MM.1S (cell line): ENCODE measurements at regions not wholly inside any gene's neighbourhood (a gene's known extent, or its start where the extent isn't known, plus 50 kb on each side); places are given as distances from the start of the nearest gene placed in this dataset.

ENCODE experiments used
- DNase-seq: peaks from one replicate; pipeline ENCODE4 v3.0.0-alpha.2; 2015
- H2AFZ ChIP-seq: fragments of 300-600 bp; sonication (generic); 2 replicates; pipeline ENCODE4 v1.6.0; 2016; ENCODE audit warnings: antibody characterized with exemption, low read length
- H3F3A ChIP-seq: fragments of 300-600 bp; sonication (generic); 2 replicates; pipeline ENCODE4 v1.6.1; 2016; ENCODE audit warnings: mild to moderate bottlenecking, antibody characterized with exemption, low read length, moderate library complexity, mixed read lengths; ENCODE audit not compliant: insufficient read depth
- H3K27ac ChIP-seq: fragments of 300-600 bp; sonication (generic); 2 replicates; pipeline ENCODE4 v1.5.1; 2016; ENCODE audit warnings: mild to moderate bottlenecking, low read length
- H3K27me3 ChIP-seq: fragments of 300-600 bp; sonication (generic); replicated peaks from 2 replicates; pipeline ENCODE4 v1.6.0; 2016; ENCODE audit warnings: low read length; ENCODE audit not compliant: insufficient read depth
- H3K36me3 ChIP-seq: fragments of 300-600 bp; sonication (generic); replicated peaks from 2 replicates; pipeline ENCODE4 v1.6.1; 2016; ENCODE audit warnings: mild to moderate bottlenecking, low read length, mixed read lengths; ENCODE audit not compliant: insufficient read depth
- H3K4me1 ChIP-seq: fragments of 300-600 bp; sonication (generic); 2 replicates; pipeline ENCODE4 v1.6.1; 2016; ENCODE audit warnings: low read length, mixed read lengths
- H3K4me2 ChIP-seq: fragments of 300-600 bp; sonication (generic); 2 replicates; pipeline ENCODE4 v1.6.0; 2016; ENCODE audit warnings: low read depth, low read length
- H3K4me3 ChIP-seq: fragments of 300-600 bp; sonication (generic); 2 replicates; pipeline ENCODE4 v1.5.1; 2016; ENCODE audit warnings: low read length, mixed read lengths
- H3K79me2 ChIP-seq: fragments of 300-600 bp; sonication (generic); 2 replicates; pipeline ENCODE4 v1.6.1; 2016; ENCODE audit warnings: mixed run types, low read length, mixed read lengths
- H3K9ac ChIP-seq: fragments of 300-600 bp; sonication (generic); 2 replicates; pipeline ENCODE4 v1.6.1; 2016; ENCODE audit warnings: low read length, mixed read lengths
- H3K9me2 ChIP-seq: fragments of 300-600 bp; sonication (generic); replicated peaks from 2 replicates; pipeline ENCODE4 v1.6.1; 2016; ENCODE audit warnings: mild to moderate bottlenecking, low read length, mixed read lengths; ENCODE audit not compliant: insufficient read depth
- H3K9me3 ChIP-seq: fragments of 300-600 bp; sonication (generic); replicated peaks from 2 replicates; pipeline ENCODE4 v1.6.1; 2016; ENCODE audit warnings: mild to moderate bottlenecking, low read length, mixed read lengths; ENCODE audit not compliant: insufficient read depth
- H4K20me1 ChIP-seq: fragments of 300-600 bp; sonication (generic); 2 replicates; pipeline ENCODE4 v1.6.1; 2016; ENCODE audit warnings: mild to moderate bottlenecking, low read length, moderate library complexity, mixed read lengths; ENCODE audit not compliant: insufficient read depth
- CTCF ChIP-seq: fragments of 300-600 bp; sonication (generic); IDR thresholded peaks from 2 replicates; pipeline ENCODE4 v1.5.1; 2016; ENCODE audit warnings: antibody characterized with exemption, low read length, mixed read lengths
- EZH2 ChIP-seq: fragments of 300-600 bp; sonication (generic); optimal IDR thresholded peaks from 2 replicates; pipeline ENCODE3; 2017; ENCODE audit warnings: low read depth, mild to moderate bottlenecking, antibody characterized with exemption, low read length, mixed read lengths
- EZH2phosphoT487 ChIP-seq: fragments of 300-600 bp; sonication (generic); IDR thresholded peaks from 2 replicates; pipeline ENCODE4 v1.6.1; 2018; ENCODE audit warnings: antibody characterized with exemption, low read length

GRCh38 chr1:157404614-157405013, 147.7 kb downstream of the FCRL5 start:
- Histone ChIP-seq H3K9me2 (no peaks in the 10 kb centered on the region), H2AFZ (no peak overlapping the region), H3K9ac (no peak overlapping the region), H3K27ac (no peak overlapping the region), H3K4me1 (peaks cover 30% of the 10 kb centered on the region), H3K4me2 (no peak overlapping the region), H3K79me2 (no peaks in the 10 kb centered on the region), H3K36me3 (no peaks in the 10 kb centered on the region), H3K27me3 (no peaks in the 10 kb centered on the region), H3K9me3 (no peaks in the 10 kb centered on the region), H3K4me3 (no peak overlapping the region), H4K20me1 (no peaks in the 10 kb centered on the region), H3F3A (peaks cover 7% of the 10 kb centered on the region)
- no peak for TF ChIP-seq EZH2
- no peak for TF ChIP-seq CTCF
- no peak for TF ChIP-seq EZH2phosphoT487
- no peak for DNase-seq

GRCh38 chr1:157404063-157404501, 148.2 kb downstream of the FCRL5 start:
- H3K27ac ChIP-seq: peak overlapping the region; percentile 46; the same call in 1 of the 2 replicates
- peaks cover 35% of the 10 kb centered on the region for H3K4me1 ChIP-seq
- H3K4me2 ChIP-seq: peak overlapping the region; percentile 24; the same call in 1 of the 2 replicates
- 0 out of 2 replicates have a peak overlapping the region, but pooled peaks have one; percentile 1 for H3K9ac ChIP-seq
- H3K79me2 ChIP-seq: no peaks in the 10 kb centered on the region
- H3K9me2 ChIP-seq: no peaks in the 10 kb centered on the region
- H3K27me3 ChIP-seq: no peaks in the 10 kb centered on the region
- peaks cover 7% of the 10 kb centered on the region for H3F3A ChIP-seq
- TF ChIP-seq EZH2phosphoT487: no peak
- TF ChIP-seq CTCF: no peak
- TF ChIP-seq EZH2: no peak
- no peak for DNase-seq
- H3K9me3 ChIP-seq: no peaks in the 10 kb centered on the region
- H4K20me1 ChIP-seq: no peaks in the 10 kb centered on the region
- no peaks in the 10 kb centered on the region for H3K36me3 ChIP-seq
- no peak overlapping the region for H3K4me3 ChIP-seq
- H2AFZ ChIP-seq: peak overlapping the region; percentile 26; the same call in 1 of the 2 replicates

DNA sequence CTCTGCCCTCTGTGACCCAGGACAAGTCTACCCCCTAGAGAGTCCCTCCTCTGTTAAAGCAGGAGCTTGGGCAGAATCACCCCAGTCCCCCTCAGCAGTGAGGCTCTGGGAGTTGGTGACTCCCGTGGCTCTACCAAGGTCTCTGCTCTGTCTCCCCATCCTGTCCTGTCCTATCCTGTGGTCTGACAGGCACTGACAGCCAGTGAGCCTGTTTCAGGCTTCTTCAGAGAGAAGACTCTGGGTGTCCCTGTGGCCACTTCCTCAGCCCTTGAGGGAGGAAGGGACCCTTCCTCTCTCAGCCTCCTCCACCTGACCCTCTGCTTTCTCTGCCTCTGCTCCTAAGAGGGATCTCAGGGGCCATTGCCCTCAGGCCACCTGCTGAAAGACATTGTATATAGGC, 148.7 kb downstream of the FCRL5 start:
- Histone ChIP-seq H3K9ac (0 out of 2 replicates have a peak overlapping the region, but pooled peaks have one; percentile 1), H3K9me2 (no peaks in the 10 kb centered on the region), H3F3A (peaks cover 7% of the 10 kb centered on the region), H3K79me2 (no peaks in the 10 kb centered on the region), H3K9me3 (no peaks in the 10 kb centered on the region), H3K27me3 (no peaks in the 10 kb centered on the region), H2AFZ (peak overlapping the region; percentile 26; the same call in 1 of the 2 replicates), H3K4me1 (peaks cover 35% of the 10 kb centered on the region), H4K20me1 (no peaks in the 10 kb centered on the region), H3K36me3 (no peaks in the 10 kb centered on the region), H3K4me2 (peak overlapping the region; percentile 24; the same call in 1 of the 2 replicates), H3K27ac (peak overlapping the region; percentile 46; the same call in 1 of the 2 replicates), H3K4me3 (no peak overlapping the region)
- TF ChIP-seq EZH2 (no peak), EZH2phosphoT487 (no peak), CTCF (no peak)
- no peak for DNase-seq
